Right renal cortex interstitium (tissue), 3 donors: ENCODE measurements at regions not wholly inside any gene's neighbourhood (a gene's known extent, or its start where the extent isn't known, plus 50 kb on each side); places are given as distances from the start of the nearest gene placed in this dataset.

Experiments
- DNase-seq, 3 donors: peaks; one replicate each; pipeline ENCODE4 v3.0.0-alpha.2; 2013; ENCODE audit warnings: low read depth in 3 of 3, low spot score in 2 of 3

GRCh38 chr13:99122171-99122570, 78.5 kb upstream of the UBAC2 start:
- no peak for DNase-seq

- no peak for DNase-seq
Observed at GRCh38 chr13:99123101-99124045, 77.3 kb upstream of the UBAC2 start.

DNA sequence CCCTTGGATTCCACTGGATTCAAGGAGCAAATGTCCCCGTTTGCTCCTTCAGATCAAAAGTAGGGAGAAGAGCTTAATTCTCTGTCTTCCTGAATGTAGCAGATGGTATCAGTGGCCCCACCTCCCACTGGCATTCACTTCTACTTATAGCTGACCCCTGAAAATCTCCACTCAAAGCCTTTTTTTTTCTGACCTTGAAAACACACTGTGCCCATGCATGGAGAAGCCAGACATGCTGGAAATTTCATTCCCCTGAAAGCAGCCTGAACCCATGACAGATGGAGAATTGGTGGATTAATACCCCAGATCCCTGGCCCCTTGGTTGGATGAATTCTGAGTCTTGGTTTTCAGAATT, 76.6 kb upstream of the UBAC2 start:
- DNase-seq, result no peak

DNA sequence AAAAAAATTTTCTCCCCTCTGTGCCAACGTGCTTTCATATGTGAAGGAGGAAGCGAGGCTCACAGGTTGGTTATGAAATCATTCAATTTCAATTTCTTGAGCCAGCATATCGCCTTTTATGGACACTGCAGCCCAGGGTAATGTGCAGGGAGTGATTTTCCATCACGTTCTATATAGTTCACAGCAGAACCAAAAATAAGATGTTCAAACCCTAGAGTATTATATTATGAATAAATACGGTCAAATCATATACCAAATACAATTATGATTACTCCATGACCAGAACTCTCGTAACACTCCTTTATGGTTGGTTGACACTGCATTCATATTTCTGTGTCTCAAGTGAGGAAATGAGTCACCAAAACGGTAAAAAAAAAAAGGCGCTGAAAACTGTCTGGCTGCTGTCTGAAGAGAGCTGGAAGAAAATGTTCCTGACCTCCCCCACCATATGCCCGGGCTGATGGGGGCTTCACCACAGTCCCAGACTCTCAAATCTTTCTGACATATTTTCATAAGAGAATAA, 75.8 kb upstream of the UBAC2 start:
- DNase-seq, result no peak

DNA sequence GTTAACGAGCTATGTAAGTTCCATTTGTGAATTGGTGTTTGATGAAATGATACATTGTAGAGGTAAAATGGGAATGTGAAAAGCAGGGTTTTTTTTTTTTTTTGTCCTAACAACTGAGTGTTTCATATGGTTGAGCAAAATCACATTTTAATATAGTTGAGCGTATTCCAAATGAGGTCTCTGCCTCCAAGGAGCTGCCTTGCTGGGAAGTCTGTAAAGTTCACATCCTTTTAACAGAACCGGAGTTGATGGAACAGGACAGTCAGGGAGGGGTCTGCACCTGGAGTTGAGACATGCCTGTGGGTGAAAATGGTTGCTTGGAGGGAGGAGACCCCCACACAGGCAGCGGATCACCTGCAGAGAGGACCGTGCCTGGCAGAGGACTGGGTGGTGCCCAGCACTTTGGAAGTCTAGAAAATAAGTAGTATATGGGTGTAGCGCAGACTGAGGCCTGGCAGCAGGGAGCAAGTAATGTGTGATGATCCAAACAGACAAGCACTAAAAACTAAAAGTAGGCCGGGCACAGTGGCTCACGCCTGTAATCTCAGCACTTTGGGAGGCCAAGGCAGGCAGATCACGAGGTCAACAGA, 75.2 kb upstream of the UBAC2 start:
- DNase-seq, result no peak

DNA sequence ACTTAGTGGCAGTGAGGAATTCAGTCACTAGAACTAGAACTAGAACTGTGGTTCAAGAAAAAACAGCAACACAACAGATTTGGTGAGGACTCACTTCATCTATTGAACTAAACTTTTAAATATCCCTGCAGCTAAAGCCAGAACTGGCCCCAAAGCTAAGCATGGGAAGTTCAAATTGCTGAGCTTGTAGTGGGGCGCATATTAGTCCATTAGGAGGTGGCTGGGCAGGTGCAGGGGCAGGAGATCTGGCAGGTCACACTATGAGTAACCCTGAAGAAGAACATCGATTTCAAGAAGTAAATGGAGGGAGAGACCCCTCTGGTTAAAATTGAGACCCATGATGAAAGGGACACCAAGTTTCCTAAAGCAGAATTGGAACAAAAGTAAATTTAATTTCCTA, 73.8 kb upstream of the UBAC2 start:
- DNase-seq, result no peak

GRCh38 chr13:99129050-99129449, 71.6 kb upstream of the UBAC2 start:
- DNase-seq, result no peak

DNA sequence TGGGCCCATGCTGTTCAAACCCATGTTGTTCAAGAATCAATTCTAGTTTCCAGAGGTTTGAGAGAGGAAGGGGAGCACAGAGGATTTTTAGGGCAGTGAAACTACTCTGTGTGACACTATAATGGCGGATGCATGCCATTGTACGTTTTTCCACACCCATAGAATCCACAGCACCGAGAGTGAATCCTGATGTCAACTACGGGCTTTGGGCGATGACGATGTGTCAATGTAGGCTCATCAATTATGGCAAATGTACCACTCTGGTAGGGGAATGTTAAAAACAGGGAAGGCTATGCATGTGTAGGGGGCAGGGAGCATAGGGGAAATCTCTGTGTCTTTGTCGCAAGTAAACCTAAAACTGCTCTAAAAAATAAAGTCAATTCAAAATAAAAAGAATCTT, 70.7 kb upstream of the UBAC2 start:
- DNase-seq, result no peak

GRCh38 chr13:99131410-99131809, 69.2 kb upstream of the UBAC2 start:
- DNase-seq, result no peak

GRCh38 chr13:99132295-99132835, 68.3 kb upstream of the UBAC2 start:
- DNase-seq, result no peak

GRCh38 chr13:99133230-99133629, 67.4 kb upstream of the UBAC2 start:
- no peak for DNase-seq

GRCh38 chr13:99133848-99134247, 66.8 kb upstream of the UBAC2 start:
- no peak for DNase-seq

DNA sequence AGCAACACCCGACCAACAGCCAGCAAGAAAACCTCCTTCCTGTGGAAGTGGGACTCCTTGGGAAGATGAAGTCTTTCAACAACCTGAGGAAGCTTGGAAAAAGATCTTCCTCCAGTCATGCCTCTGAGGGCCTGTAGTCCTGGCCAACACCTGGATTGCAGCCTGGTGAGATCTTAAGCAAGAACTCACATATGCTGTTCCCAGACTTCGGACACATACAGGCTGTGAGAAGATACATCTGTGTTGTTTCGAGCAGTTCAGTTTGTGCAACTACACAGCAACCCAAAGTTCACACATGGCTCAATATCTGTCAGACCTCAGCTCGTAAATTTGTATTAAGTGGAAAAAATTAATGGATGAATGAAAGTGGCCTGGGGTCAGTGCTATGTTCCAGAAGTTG, 65.1 kb upstream of the UBAC2 start:
- no peak for DNase-seq

GRCh38 chr13:99136427-99136954, 64.2 kb upstream of the UBAC2 start:
- DNase-seq, result no peak

DNA sequence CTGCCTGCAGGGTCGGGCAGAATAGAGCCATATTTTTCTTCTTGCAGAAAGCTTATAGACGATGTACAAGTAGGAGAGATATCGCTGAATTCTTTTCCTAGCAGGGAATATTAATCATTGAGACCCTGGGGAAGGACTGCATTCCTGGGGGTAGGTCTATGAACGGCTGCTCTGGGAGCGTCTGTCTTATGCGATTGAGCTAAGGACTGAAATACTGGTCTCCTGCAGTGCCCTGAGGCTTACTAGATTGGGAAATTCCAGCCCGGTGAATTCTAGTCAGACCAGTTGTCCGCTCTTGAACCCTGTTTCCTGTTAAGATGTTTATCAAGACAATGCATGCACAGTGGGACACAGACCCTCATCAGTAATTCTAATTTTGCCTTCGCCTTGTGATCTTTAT, 59.8 kb upstream of the UBAC2 start:
- DNase-seq, result no peak

- no peak for DNase-seq
Observed at GRCh38 chr13:99143904-99144303, 56.8 kb upstream of the UBAC2 start.

- no peak for DNase-seq
Observed at GRCh38 chr13:99144306-99144705, 56.3 kb upstream of the UBAC2 start.

GRCh38 chr13:99145461-99145860, 55.2 kb upstream of the UBAC2 start:
- no peak for DNase-seq

- DNase-seq, result no peak
Observed at GRCh38 chr13:99150575-99151361, 49.9 kb upstream of the UBAC2 start.
